ENCODE measurements at regions not wholly inside any gene's neighbourhood (a gene's known extent, or its start where the extent isn't known, plus 50 kb on each side); places are given as distances from the start of the nearest gene placed in this dataset.

GRCh38 chrX:112913807-112914206 is 73.2 kb upstream of the AMOT start:
- no peak for TF ChIP-seq CTCF (IDR thresholded peaks at IDR 0.05; ENCODE audit: insufficient read depth, low read length)
- no peak for TF ChIP-seq GABPA (IDR thresholded peaks at IDR 0.05; ENCODE audit: low read depth)
- TF ChIP-seq, protein P1, sequence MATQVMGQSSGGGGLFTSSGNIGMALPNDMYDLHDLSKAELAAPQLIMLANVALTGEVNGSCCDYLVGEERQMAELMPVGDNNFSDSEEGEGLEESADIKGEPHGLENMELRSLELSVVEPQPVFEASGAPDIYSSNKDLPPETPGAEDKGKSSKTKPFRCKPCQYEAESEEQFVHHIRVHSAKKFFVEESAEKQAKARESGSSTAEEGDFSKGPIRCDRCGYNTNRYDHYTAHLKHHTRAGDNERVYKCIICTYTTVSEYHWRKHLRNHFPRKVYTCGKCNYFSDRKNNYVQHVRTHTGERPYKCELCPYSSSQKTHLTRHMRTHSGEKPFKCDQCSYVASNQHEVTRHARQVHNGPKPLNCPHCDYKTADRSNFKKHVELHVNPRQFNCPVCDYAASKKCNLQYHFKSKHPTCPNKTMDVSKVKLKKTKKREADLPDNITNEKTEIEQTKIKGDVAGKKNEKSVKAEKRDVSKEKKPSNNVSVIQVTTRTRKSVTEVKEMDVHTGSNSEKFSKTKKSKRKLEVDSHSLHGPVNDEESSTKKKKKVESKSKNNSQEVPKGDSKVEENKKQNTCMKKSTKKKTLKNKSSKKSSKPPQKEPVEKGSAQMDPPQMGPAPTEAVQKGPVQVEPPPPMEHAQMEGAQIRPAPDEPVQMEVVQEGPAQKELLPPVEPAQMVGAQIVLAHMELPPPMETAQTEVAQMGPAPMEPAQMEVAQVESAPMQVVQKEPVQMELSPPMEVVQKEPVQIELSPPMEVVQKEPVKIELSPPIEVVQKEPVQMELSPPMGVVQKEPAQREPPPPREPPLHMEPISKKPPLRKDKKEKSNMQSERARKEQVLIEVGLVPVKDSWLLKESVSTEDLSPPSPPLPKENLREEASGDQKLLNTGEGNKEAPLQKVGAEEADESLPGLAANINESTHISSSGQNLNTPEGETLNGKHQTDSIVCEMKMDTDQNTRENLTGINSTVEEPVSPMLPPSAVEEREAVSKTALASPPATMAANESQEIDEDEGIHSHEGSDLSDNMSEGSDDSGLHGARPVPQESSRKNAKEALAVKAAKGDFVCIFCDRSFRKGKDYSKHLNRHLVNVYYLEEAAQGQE (IDR thresholded peaks at IDR 0.05; ENCODE audit: insufficient replicate concordance, low read depth) = no peak
- no peak for TF ChIP-seq SPI1 (IDR thresholded peaks at IDR 0.05; ENCODE audit: borderline replicate concordance, low read depth)
